ENCODE measurements at regions not wholly inside any gene's neighbourhood (a gene's known extent, or its start where the extent isn't known, plus 50 kb on each side); places are given as distances from the start of the nearest gene placed in this dataset.

- Histone ChIP-seq H3K9me3 (ENCODE audit: control insufficient read depth, insufficient read depth, low read depth, low read length) (no peaks in the 10 kb centered on the region), H3K36me3 (ENCODE audit: control insufficient read depth, insufficient read depth, low read length) (no peaks in the 10 kb centered on the region), H3K27ac (ENCODE audit: low read length) (no peak overlapping the region), H3K4me1 (ENCODE audit: control insufficient read depth, insufficient read depth, low read length) (no peaks in the 10 kb centered on the region), H3K27me3 (ENCODE audit: control insufficient read depth, insufficient read depth, low read length) (no peaks in the 10 kb centered on the region), H3K4me3 (ENCODE audit: low read depth in 2 of 2, low read length in 2 of 2) (no peak overlapping the region)
- intact Hi-C loops (cut with micrococcal nuclease; ENCODE audit: unreplicated experiment) (no loop called here), in situ Hi-C loops (cut with HindIII; ENCODE audit: low pct_unique_long_range_greater_than_20kb, low sequenced_read_pairs) (no loop called here)
- ChIA-PET CTCF (no interaction called here), POLR2A (no interaction called here)
- BruUV-seq (replicated peaks), result no TSS peak
- DNase-seq (ENCODE audit: low read depth, low spot score) (no peak), ATAC-seq (no peak)
- no peak for TF ChIP-seq POLR2AphosphoS5 (IDR thresholded peaks at IDR 0.05; ENCODE audit: low read depth, low read length)
- no peak for TF ChIP-seq REST (IDR thresholded peaks at IDR 0.05; ENCODE audit: insufficient read depth in 1 of 2, low read depth in 2 of 2, low read length in 1 of 2)
- no peak for TF ChIP-seq SIN3A (IDR thresholded peaks at IDR 0.05; ENCODE audit: borderline replicate concordance, insufficient read depth, low read depth, low read length)
- no peak for TF ChIP-seq CTCF (IDR thresholded peaks at IDR 0.05)
- TF ChIP-seq TCF7L2 (IDR thresholded peaks at IDR 0.05; ENCODE audit: low read depth, low read length), result no peak
Measured at GRCh38 chr4:144410230-144410783, 235.6 kb upstream of the HHIP start.

GRCh38 chr4:144411119-144411518 lies 234.8 kb upstream of the HHIP start:
- no peak overlapping the region for H3K4me3 ChIP-seq (ENCODE audit: low read depth in 2 of 2, low read length in 2 of 2)
- DNase-seq (ENCODE audit: low read depth, low spot score) (no peak), ATAC-seq (no peak)
- H3K9me3 ChIP-seq (ENCODE audit: control insufficient read depth, insufficient read depth, low read depth, low read length), result no peaks in the 10 kb centered on the region
- no peaks in the 10 kb centered on the region for H3K36me3 ChIP-seq (ENCODE audit: control insufficient read depth, insufficient read depth, low read length)
- no peaks in the 10 kb centered on the region for H3K27me3 ChIP-seq (ENCODE audit: control insufficient read depth, insufficient read depth, low read length)
- H3K4me1 ChIP-seq (ENCODE audit: control insufficient read depth, insufficient read depth, low read length), result no peaks in the 10 kb centered on the region
- BruUV-seq (replicated peaks), result no TSS peak
- ChIA-PET CTCF (no interaction called here), POLR2A (no interaction called here)
- no peak overlapping the region for H3K27ac ChIP-seq (ENCODE audit: low read length)
- in situ Hi-C loops (cut with HindIII; ENCODE audit: low pct_unique_long_range_greater_than_20kb, low sequenced_read_pairs), result no loop called here
- intact Hi-C loops (cut with micrococcal nuclease; ENCODE audit: unreplicated experiment), result no loop called here
- TF ChIP-seq TCF7L2 (IDR thresholded peaks at IDR 0.05; ENCODE audit: low read depth, low read length), result no peak

- ChIA-PET POLR2A (no interaction called here), CTCF (no interaction called here)
- intact Hi-C loops (cut with micrococcal nuclease; ENCODE audit: unreplicated experiment), result no loop called here
- in situ Hi-C loops (cut with HindIII; ENCODE audit: low pct_unique_long_range_greater_than_20kb, low sequenced_read_pairs), result no loop called here
- no peaks in the 10 kb centered on the region for H3K4me1 ChIP-seq (ENCODE audit: control insufficient read depth, insufficient read depth, low read length)
- DNase-seq (ENCODE audit: low read depth, low spot score) (no peak), ATAC-seq (no peak)
- H3K9me3 ChIP-seq (ENCODE audit: control insufficient read depth, insufficient read depth, low read depth, low read length), result no peaks in the 10 kb centered on the region
- no peaks in the 10 kb centered on the region for H3K27me3 ChIP-seq (ENCODE audit: control insufficient read depth, insufficient read depth, low read length)
- H3K27ac ChIP-seq (ENCODE audit: low read length), result no peak overlapping the region
- TF ChIP-seq POLR2AphosphoS5 (IDR thresholded peaks at IDR 0.05; ENCODE audit: low read depth, low read length), result no peak
- TF ChIP-seq SIN3A (IDR thresholded peaks at IDR 0.05; ENCODE audit: borderline replicate concordance, insufficient read depth, low read depth, low read length), result no peak
- no peaks in the 10 kb centered on the region for H3K36me3 ChIP-seq (ENCODE audit: control insufficient read depth, insufficient read depth, low read length)
- no peak overlapping the region for H3K4me3 ChIP-seq (ENCODE audit: low read depth in 2 of 2, low read length in 2 of 2)
- BruUV-seq (replicated peaks), result no TSS peak
Measured at GRCh38 chr4:144411700-144412099, 234.3 kb upstream of the HHIP start.
